ENCODE measurements at regions not wholly inside any gene's neighbourhood (a gene's known extent, or its start where the extent isn't known, plus 50 kb on each side); places are given as distances from the start of the nearest gene placed in this dataset.

DNA sequence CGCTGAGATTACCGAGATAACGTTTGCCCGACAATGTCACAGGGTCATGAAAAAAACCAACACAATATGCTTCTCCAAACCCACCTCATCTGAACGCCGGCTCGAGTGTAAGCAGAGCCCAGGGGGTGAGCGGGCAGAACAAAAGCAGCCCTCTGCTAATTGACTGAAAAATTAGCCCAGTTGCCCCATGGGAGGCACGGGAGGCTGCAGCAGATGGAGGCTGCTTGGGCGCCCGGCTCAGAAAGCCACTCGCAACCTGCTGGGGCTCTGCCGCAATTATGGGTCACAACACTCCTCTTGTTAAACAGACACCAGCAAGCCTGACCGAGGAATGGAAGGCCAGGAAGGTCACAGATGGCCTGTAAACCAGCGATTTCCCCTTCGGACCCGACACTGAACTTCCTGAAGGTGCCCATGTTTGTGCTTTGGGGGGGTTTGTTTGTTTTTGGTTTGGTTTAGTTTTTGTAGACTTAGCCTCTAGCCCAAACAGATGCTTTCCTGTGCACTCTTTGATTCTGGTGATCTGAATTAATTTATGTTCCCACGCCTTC lies 104.6 kb upstream of the IRX1 start:
- Histone ChIP-seq H3K36me3 (replicated peaks in 1 of 2; ENCODE audit: control insufficient read depth in 1 of 2, insufficient read depth in 2 of 2, low read length in 1 of 2) (no peaks in the 10 kb centered on the region), H3K79me2 (ENCODE audit: insufficient read depth) (no peaks in the 10 kb centered on the region), H3K4me2 (no peak overlapping the region), H3K27ac (ENCODE audit: low read depth in 2 of 2, low read length in 1 of 2) (no peak overlapping the region), H3K9ac (no peak overlapping the region), H3K9me3 (no peaks in the 10 kb centered on the region; the same call in 1 of the 2 replicates), H3K4me1 (ENCODE audit: control insufficient read depth in 1 of 2, insufficient read depth in 2 of 2, low read depth in 1 of 2, low read length in 1 of 2) (no peaks in the 10 kb centered on the region), H4K20me1 (ENCODE audit: insufficient read depth) (no peaks in the 10 kb centered on the region), H3K27me3 (ENCODE audit: insufficient read depth) (no peaks in the 10 kb centered on the region; the same call in 1 of the 2 replicates), H3K4me3 (ENCODE audit: low read depth in 2 of 2, low read length in 1 of 2) (no peak overlapping the region), H3K9me2 (no peaks in the 10 kb centered on the region), H3F3A (replicated peaks; ENCODE audit: insufficient read depth) (no peaks in the 10 kb centered on the region), H2AFZ (ENCODE audit: low read depth) (no peak overlapping the region)
- 9% methylated on average over 18 of the region's 18 CpGs for WGBS (ENCODE audit: low lambda C conversion rate)
- POLR2A ChIA-PET: no interaction called here
- CTCF ChIA-PET: no interaction called here
- TF ChIP-seq JUND (IDR thresholded peaks at IDR 0.05) (no peak), RAD21 (IDR thresholded peaks at IDR 0.05; ENCODE audit: low read length) (no peak), FOXJ3 (CRISPR knock-in tag; IDR thresholded peaks at IDR 0.05) (no peak)
- no peak for DNase-seq

DNA sequence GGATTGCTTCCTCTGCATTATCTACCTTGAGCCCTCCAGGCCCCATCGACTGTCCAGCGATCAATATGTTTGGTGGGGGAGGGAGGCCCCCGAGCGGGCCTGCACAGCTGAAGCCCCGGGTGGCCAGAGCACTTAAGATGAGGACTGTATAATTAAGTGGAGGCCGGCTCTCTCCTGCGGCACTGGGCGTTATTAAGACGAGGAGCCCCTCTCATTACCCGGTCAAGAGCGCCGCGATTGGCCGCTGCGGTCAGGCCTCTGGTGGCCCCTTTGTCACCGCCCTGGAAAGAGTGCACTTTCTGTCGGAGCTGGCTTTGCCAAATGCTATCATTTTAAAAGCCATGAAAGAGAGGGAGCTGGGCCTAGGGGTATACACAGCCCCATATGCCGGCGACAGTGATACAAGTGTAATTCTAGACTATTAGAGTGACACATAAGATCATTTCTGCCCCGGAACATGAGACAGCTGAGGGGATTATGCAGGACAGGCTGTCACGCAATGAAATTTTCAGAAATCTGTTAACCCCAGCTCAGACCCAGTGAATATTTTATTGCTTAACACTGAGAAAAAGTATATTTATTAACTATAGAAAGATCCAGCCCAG lies 106.3 kb upstream of the IRX1 start:
- ChIA-PET POLR2A (no interaction called here), CTCF (no interaction called here)
- no peaks in the 10 kb centered on the region for H3K36me3 ChIP-seq (replicated peaks in 1 of 2; ENCODE audit: control insufficient read depth in 1 of 2, insufficient read depth in 2 of 2, low read length in 1 of 2)
- no peak for DNase-seq
- H3K27ac ChIP-seq (ENCODE audit: low read depth in 2 of 2, low read length in 1 of 2): no peak overlapping the region
- H3K4me1 ChIP-seq (ENCODE audit: control insufficient read depth in 1 of 2, insufficient read depth in 2 of 2, low read depth in 1 of 2, low read length in 1 of 2): no peaks in the 10 kb centered on the region
- no peak overlapping the region for H3K4me3 ChIP-seq (ENCODE audit: low read depth in 2 of 2, low read length in 1 of 2)
- no peaks in the 10 kb centered on the region; the same call in 1 of the 2 replicates for H3K9me3 ChIP-seq
- no peaks in the 10 kb centered on the region; the same call in 1 of the 2 replicates for H3K27me3 ChIP-seq (ENCODE audit: insufficient read depth)
- H3K9me2 ChIP-seq: no peaks in the 10 kb centered on the region
- no peak overlapping the region for H3K4me2 ChIP-seq
- H3K79me2 ChIP-seq (ENCODE audit: insufficient read depth): no peaks in the 10 kb centered on the region
- H3F3A ChIP-seq (replicated peaks; ENCODE audit: insufficient read depth): no peaks in the 10 kb centered on the region
- TF ChIP-seq, protein P1, sequence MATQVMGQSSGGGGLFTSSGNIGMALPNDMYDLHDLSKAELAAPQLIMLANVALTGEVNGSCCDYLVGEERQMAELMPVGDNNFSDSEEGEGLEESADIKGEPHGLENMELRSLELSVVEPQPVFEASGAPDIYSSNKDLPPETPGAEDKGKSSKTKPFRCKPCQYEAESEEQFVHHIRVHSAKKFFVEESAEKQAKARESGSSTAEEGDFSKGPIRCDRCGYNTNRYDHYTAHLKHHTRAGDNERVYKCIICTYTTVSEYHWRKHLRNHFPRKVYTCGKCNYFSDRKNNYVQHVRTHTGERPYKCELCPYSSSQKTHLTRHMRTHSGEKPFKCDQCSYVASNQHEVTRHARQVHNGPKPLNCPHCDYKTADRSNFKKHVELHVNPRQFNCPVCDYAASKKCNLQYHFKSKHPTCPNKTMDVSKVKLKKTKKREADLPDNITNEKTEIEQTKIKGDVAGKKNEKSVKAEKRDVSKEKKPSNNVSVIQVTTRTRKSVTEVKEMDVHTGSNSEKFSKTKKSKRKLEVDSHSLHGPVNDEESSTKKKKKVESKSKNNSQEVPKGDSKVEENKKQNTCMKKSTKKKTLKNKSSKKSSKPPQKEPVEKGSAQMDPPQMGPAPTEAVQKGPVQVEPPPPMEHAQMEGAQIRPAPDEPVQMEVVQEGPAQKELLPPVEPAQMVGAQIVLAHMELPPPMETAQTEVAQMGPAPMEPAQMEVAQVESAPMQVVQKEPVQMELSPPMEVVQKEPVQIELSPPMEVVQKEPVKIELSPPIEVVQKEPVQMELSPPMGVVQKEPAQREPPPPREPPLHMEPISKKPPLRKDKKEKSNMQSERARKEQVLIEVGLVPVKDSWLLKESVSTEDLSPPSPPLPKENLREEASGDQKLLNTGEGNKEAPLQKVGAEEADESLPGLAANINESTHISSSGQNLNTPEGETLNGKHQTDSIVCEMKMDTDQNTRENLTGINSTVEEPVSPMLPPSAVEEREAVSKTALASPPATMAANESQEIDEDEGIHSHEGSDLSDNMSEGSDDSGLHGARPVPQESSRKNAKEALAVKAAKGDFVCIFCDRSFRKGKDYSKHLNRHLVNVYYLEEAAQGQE (IDR thresholded peaks at IDR 0.05; ENCODE audit: low read depth, low read length): no peak
- TF ChIP-seq NRF1 (IDR thresholded peaks at IDR 0.05; ENCODE audit: low read depth, low read length) (no peak), MEF2A (IDR thresholded peaks at IDR 0.05; ENCODE audit: borderline replicate concordance, low read depth) (no peak), JUND (IDR thresholded peaks at IDR 0.05) (no peak), FOSL2 (IDR thresholded peaks at IDR 0.05; ENCODE audit: borderline replicate concordance, low read depth) (no peak), RAD21 (IDR thresholded peaks at IDR 0.05; ENCODE audit: low read length) (no peak), FOXJ3 (CRISPR knock-in tag; IDR thresholded peaks at IDR 0.05) (no peak)
- H3K9ac ChIP-seq: no peak overlapping the region
- no peaks in the 10 kb centered on the region for H4K20me1 ChIP-seq (ENCODE audit: insufficient read depth)
- no peak overlapping the region for H2AFZ ChIP-seq (ENCODE audit: low read depth)
- 5% methylated on average over 21 of the region's 21 CpGs for WGBS (ENCODE audit: low lambda C conversion rate)

DNA sequence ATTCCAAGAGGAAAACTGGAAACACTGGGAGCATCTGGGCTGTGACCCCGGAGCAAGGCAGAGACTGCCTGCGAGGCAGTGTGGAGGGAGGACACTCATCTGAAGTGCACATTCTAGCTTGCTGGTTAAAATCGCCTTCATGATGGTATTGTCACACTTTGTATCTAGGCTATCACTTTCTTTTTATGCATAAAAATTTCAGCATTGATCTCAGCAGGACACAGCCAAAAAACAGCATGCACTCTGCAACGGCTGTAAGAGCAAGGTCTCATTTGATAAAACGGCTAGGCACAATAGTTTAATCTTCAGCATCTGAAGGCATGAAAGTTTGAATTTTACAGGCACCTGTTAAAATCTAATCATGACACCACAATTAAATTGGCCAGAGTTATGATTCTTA lies 110.8 kb upstream of the IRX1 start:
- H2AFZ ChIP-seq (ENCODE audit: low read depth): no peak overlapping the region
- WGBS (ENCODE audit: low lambda C conversion rate): 10% methylated on average over 5 of the region's 5 CpGs
- no peak for TF ChIP-seq FOSL2 (IDR thresholded peaks at IDR 0.05; ENCODE audit: borderline replicate concordance, low read depth)
- no peak for TF ChIP-seq YY1 (IDR thresholded peaks at IDR 0.05; ENCODE audit: low read depth)
- TF ChIP-seq POLR2AphosphoS5 (IDR thresholded peaks at IDR 0.05; ENCODE audit: low read depth, low read length): no peak
- no peak for TF ChIP-seq RAD21 (IDR thresholded peaks at IDR 0.05; ENCODE audit: low read length)
- TF ChIP-seq JUND (IDR thresholded peaks at IDR 0.05): no peak
- TF ChIP-seq TAF1 (IDR thresholded peaks at IDR 0.05; ENCODE audit: borderline replicate concordance, low read depth, low read length): no peak
- no peak for TF ChIP-seq FOXJ3 (CRISPR knock-in tag; IDR thresholded peaks at IDR 0.05)
- no peak for TF ChIP-seq MEF2A (IDR thresholded peaks at IDR 0.05; ENCODE audit: borderline replicate concordance, low read depth)
- TF ChIP-seq, protein P2, sequence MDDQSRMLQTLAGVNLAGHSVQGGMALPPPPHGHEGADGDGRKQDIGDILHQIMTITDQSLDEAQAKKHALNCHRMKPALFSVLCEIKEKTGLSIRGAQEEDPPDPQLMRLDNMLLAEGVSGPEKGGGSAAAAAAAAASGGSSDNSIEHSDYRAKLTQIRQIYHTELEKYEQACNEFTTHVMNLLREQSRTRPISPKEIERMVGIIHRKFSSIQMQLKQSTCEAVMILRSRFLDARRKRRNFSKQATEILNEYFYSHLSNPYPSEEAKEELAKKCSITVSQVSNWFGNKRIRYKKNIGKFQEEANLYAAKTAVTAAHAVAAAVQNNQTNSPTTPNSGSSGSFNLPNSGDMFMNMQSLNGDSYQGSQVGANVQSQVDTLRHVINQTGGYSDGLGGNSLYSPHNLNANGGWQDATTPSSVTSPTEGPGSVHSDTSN (IDR thresholded peaks at IDR 0.05): no peak
- TF ChIP-seq RXRA (IDR thresholded peaks at IDR 0.05; ENCODE audit: borderline replicate concordance, low read depth): no peak
- TF ChIP-seq, protein P3, sequence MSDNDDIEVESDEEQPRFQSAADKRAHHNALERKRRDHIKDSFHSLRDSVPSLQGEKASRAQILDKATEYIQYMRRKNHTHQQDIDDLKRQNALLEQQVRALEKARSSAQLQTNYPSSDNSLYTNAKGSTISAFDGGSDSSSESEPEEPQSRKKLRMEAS (IDR thresholded peaks at IDR 0.05; ENCODE audit: low read depth): no peak
- TF ChIP-seq, protein P4, sequence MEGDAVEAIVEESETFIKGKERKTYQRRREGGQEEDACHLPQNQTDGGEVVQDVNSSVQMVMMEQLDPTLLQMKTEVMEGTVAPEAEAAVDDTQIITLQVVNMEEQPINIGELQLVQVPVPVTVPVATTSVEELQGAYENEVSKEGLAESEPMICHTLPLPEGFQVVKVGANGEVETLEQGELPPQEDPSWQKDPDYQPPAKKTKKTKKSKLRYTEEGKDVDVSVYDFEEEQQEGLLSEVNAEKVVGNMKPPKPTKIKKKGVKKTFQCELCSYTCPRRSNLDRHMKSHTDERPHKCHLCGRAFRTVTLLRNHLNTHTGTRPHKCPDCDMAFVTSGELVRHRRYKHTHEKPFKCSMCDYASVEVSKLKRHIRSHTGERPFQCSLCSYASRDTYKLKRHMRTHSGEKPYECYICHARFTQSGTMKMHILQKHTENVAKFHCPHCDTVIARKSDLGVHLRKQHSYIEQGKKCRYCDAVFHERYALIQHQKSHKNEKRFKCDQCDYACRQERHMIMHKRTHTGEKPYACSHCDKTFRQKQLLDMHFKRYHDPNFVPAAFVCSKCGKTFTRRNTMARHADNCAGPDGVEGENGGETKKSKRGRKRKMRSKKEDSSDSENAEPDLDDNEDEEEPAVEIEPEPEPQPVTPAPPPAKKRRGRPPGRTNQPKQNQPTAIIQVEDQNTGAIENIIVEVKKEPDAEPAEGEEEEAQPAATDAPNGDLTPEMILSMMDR (IDR thresholded peaks at IDR 0.05): no peak

More for the DNA sequence above, 110.8 kb upstream of the IRX1 start:
- no peak overlapping the region for H3K9ac ChIP-seq
- DNase-seq: no peak
- no peaks in the 10 kb centered on the region for H3K27me3 ChIP-seq (ENCODE audit: insufficient read depth)
- CTCF ChIA-PET: no interaction called here
- no peaks in the 10 kb centered on the region for H3K36me3 ChIP-seq (replicated peaks in 1 of 2; ENCODE audit: control insufficient read depth in 1 of 2, insufficient read depth in 2 of 2, low read length in 1 of 2)
- no peak overlapping the region for H3K27ac ChIP-seq (ENCODE audit: low read depth in 2 of 2, low read length in 1 of 2)
- no peaks in the 10 kb centered on the region for H3K9me3 ChIP-seq
- no peaks in the 10 kb centered on the region for H3K79me2 ChIP-seq (ENCODE audit: insufficient read depth)
- no peaks in the 10 kb centered on the region for H4K20me1 ChIP-seq (ENCODE audit: insufficient read depth)
- no peaks in the 10 kb centered on the region for H3K9me2 ChIP-seq
- no peaks in the 10 kb centered on the region for H3F3A ChIP-seq (replicated peaks; ENCODE audit: insufficient read depth)
- H3K4me2 ChIP-seq: no peak overlapping the region
- H3K4me1 ChIP-seq (ENCODE audit: control insufficient read depth in 1 of 2, insufficient read depth in 2 of 2, low read depth in 1 of 2, low read length in 1 of 2): no peaks in the 10 kb centered on the region
- POLR2A ChIA-PET: no interaction called here
- no peak overlapping the region for H3K4me3 ChIP-seq (ENCODE audit: low read depth in 2 of 2, low read length in 1 of 2)
